Prostate gland (tissue), 2 donors: ENCODE measurements at regions not wholly inside any gene's neighbourhood (a gene's known extent, or its start where the extent isn't known, plus 50 kb on each side); places are given as distances from the start of the nearest gene placed in this dataset.

Source experiments
- DNase-seq: peaks from one replicate; pipeline ENCODE4 v3.0.0-alpha.2; 2019; ENCODE audit warnings: low spot score
- H3K27ac ChIP-seq, 2 donors: fragments of 200-600 bp; sonication (generic); 2 replicates each; pipeline ENCODE4 v1.5.1; 2017 to 2019
- H3K27me3 ChIP-seq: fragments of 200-600 bp; sonication (generic); replicated peaks from 2 replicates; pipeline ENCODE4 v1.5.1; 2019; ENCODE audit not compliant: insufficient read depth
- H3K36me3 ChIP-seq, 2 donors: fragments of 200-600 bp; sonication (generic); 1 replicate in 1 of 2; 2 replicates in 1 of 2; pipeline versions ENCODE4 v1.5.1 to v1.8.1; 2017 to 2019
- H3K4me1 ChIP-seq: fragments of 200-600 bp; sonication (generic); replicated peaks from 2 replicates; pipeline ENCODE4 v1.5.1; 2019
- H3K4me3 ChIP-seq, 2 donors: fragments of 200-600 bp; sonication (generic); 2 replicates each; pipeline ENCODE4 v1.5.1; 2017 to 2019
- H3K9me3 ChIP-seq: fragments of 200-600 bp; sonication (generic); 2 replicates; pipeline ENCODE4 v1.5.1; 2017
- POLR2A ChIP-seq: fragments of 450-650 bp; IDR thresholded peaks from one replicate; pipeline ENCODE4 v1.6.1; 2016; ENCODE audit warnings: antibody characterized with exemption, mild to moderate bottlenecking
- POLR2AphosphoS5 ChIP-seq: sonication (generic); formaldehyde crosslinking; IDR thresholded peaks from one replicate; pipeline ENCODE4 v1.6.1; 2017; ENCODE audit warnings: antibody characterized with exemption
- WGBS: methylation state at CpG from one replicate; pipeline ENCODE4 v1.1.5; 2018; 5-methylcytosine and 5-hydroxymethylcytosine counted together
- intact Hi-C: fragments of 100-400 bp; cut with DNase I; formaldehyde crosslinking; loops from one replicate; pipeline ENCODE4 v1.14.2; 2022
- TF ChIP-seq, protein P1 (sequence below), 4 experiments: fragments of 200-600 bp in 2 of 4; fragments of 450-650 bp in 2 of 4; sonication (generic) in 2 of 4; IDR thresholded peaks; 1 replicate in 3 of 4; 2 replicates in 1 of 4; pipeline ENCODE4 v1.5.1; 2016 to 2019; ENCODE audit warnings: antibody characterized with exemption in 4 of 4, mild to moderate bottlenecking in 2 of 4, moderate library complexity in 2 of 4

DNA sequence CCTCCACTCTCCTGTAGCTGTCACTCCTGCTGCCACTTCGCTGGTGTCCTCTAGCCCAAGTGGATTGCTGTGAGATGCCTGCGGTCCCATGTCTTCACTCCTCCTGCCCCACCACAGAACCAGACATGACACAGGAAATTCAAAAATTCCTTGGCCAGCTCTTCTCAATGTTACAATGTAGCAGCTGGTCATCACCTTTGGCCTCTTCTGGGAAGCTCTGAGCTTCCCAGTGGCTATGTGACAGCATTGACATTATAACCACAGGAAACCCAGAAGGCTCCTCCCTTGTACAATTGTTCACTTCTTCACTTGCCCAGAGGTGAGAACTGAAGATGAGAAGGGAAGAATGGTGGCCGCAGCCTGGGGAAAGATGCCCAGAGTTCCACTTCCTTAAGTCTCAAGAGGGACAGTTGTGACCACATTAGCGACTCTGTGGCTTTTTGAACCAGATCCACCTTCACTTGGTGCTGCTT is 76.1 kb upstream of the NAA20 start:
- WGBS = 87% methylated on average over 4 of the region's 4 CpGs

GRCh38 chr20:19942611-19943010 is 74.6 kb upstream of the NAA20 start:
- TF ChIP-seq POLR2A (no peak), POLR2AphosphoS5 (no peak)
- TF ChIP-seq, protein P1, sequence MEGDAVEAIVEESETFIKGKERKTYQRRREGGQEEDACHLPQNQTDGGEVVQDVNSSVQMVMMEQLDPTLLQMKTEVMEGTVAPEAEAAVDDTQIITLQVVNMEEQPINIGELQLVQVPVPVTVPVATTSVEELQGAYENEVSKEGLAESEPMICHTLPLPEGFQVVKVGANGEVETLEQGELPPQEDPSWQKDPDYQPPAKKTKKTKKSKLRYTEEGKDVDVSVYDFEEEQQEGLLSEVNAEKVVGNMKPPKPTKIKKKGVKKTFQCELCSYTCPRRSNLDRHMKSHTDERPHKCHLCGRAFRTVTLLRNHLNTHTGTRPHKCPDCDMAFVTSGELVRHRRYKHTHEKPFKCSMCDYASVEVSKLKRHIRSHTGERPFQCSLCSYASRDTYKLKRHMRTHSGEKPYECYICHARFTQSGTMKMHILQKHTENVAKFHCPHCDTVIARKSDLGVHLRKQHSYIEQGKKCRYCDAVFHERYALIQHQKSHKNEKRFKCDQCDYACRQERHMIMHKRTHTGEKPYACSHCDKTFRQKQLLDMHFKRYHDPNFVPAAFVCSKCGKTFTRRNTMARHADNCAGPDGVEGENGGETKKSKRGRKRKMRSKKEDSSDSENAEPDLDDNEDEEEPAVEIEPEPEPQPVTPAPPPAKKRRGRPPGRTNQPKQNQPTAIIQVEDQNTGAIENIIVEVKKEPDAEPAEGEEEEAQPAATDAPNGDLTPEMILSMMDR (IDR thresholded peaks at IDR 0.05) = no peak
- no peak for DNase-seq
- 96% methylated on average over 1 of the region's 1 CpG for WGBS
- Histone ChIP-seq H3K4me3 (peak overlapping the region in 1 of 2 donors; percentile 3), H3K9me3 (no peaks in the 10 kb centered on the region), H3K27ac (peak overlapping the region; percentile 83 to 86), H3K27me3 (no peaks in the 10 kb centered on the region), H3K4me1 (peaks cover 18% of the 10 kb centered on the region), H3K36me3 (no peaks in the 10 kb centered on the region)
- intact Hi-C loops = loop anchor here (5.0 kb wide), 1 partner anchor 50 kb away; no protein-coding TSS in a partner anchor

More for the DNA sequence above, 76.1 kb upstream of the NAA20 start:
- TF ChIP-seq, protein P1 (IDR thresholded peaks at IDR 0.05) = no peak
- no peak for TF ChIP-seq POLR2A
- no peak for TF ChIP-seq POLR2AphosphoS5
- DNase-seq = no peak
- no peak overlapping the region for H3K27ac ChIP-seq
- no peaks in the 10 kb centered on the region for H3K36me3 ChIP-seq
- intact Hi-C loops = loop anchor here (5.0 kb wide), 1 partner anchor 51 kb away; no protein-coding TSS in a partner anchor
- H3K9me3 ChIP-seq = no peaks in the 10 kb centered on the region
- no peak overlapping the region for H3K4me3 ChIP-seq
- no peaks in the 10 kb centered on the region for H3K27me3 ChIP-seq
- H3K4me1 ChIP-seq = peaks cover 18% of the 10 kb centered on the region

GRCh38 chr20:19943061-19943521 is 74.1 kb upstream of the NAA20 start:
- Histone ChIP-seq H3K4me1 (peaks cover 18% of the 10 kb centered on the region), H3K36me3 (no peaks in the 10 kb centered on the region), H3K4me3 (peak overlapping the region in 1 of 2 donors; percentile 3), H3K27me3 (no peaks in the 10 kb centered on the region), H3K9me3 (no peaks in the 10 kb centered on the region), H3K27ac (peak overlapping the region; percentile 83 to 86)
- intact Hi-C loops = loop anchor here (5.0 kb wide), 1 partner anchor 49 kb away; no protein-coding TSS in a partner anchor
- 22% methylated on average over 7 of the region's 7 CpGs for WGBS
- DNase-seq = peak; percentile 91
- TF ChIP-seq, protein P1 (IDR thresholded peaks at IDR 0.05) = no peak
- TF ChIP-seq POLR2A (no peak), POLR2AphosphoS5 (peak; percentile 85)

DNA sequence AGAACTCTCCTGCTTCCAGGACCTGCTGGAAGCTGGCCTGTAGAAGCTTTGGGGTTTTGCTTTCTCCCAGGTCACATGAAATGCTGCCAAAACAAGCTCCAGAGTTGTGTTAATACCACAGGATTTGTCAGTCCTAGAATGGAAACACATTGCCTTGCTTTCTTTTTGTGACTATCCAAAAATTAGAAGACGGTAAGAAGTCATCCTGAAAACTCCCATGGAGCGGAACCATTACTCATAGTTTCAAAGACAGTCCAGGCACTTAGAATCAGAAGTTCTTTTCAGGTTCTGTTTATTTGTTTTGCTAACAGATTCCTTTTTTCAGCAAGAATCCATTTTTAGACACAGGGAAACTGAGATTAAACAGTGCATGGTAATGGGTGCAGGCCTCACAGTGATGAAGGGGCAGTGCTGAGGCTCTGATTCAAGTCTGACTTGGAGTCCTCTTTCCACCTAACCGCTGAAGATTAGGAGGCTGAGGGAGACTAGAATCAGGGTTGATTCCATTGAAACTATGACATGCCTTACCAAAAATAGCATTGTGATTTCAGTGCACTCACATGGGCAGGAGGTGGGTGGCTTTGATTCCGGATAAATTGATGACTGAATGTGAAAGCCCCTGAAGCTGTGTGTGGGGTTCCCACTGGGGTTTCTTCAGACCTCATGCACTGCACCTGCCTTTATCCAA is 72.2 kb upstream of the NAA20 start:
- no peak for TF ChIP-seq POLR2A
- TF ChIP-seq, protein P1 (IDR thresholded peaks at IDR 0.05) = no peak
- TF ChIP-seq POLR2AphosphoS5 = no peak
- H3K36me3 ChIP-seq = no peaks in the 10 kb centered on the region
- no peak for DNase-seq
- no peaks in the 10 kb centered on the region for H3K27me3 ChIP-seq
- no peak overlapping the region for H3K4me3 ChIP-seq
- peak overlapping the region; percentile 83 to 86 for H3K27ac ChIP-seq
- WGBS = 64% methylated on average over 4 of the region's 4 CpGs
- intact Hi-C loops = loop anchor here (5.0 kb wide), 1 partner anchor 47 kb away; no protein-coding TSS in a partner anchor
- H3K9me3 ChIP-seq = no peaks in the 10 kb centered on the region
- peaks cover 18% of the 10 kb centered on the region for H3K4me1 ChIP-seq
